NCI-H2227 treated with DMSO at 0.1 percent for 48 hours (cell line): ENCODE measurements at regions not wholly inside any gene's neighbourhood (a gene's known extent, or its start where the extent isn't known, plus 50 kb on each side); places are given as distances from the start of the nearest gene placed in this dataset.
"Not testable (repeated sequence)": the region's sequence is repeated elsewhere in the genome, so short reads cannot be mapped to it uniquely, and the experiment has no call there.

Experiments
- DNase-seq: peaks from one replicate; lab custom pipeline; 2025; lab: John Stamatoyannopoulos, UW

DNA sequence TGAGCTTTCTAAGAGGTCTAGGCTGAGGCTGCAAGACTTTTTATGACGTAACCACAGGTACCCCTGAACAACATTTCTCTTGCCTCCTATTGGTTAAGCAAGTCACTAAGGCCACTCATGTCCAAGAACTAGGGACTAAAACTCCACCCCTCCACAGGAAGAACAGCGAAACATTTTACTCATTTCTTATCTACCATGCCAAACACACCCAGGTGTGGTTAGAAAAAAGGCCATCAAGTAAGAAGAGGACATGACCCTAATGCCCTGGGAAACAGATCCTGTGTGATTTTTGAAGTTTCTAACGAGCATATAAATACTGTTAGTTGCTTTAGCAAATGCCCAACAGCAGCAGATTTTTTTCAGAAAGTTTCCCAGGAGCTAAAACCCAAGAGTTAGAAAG, 282.4 kb upstream of the DYNLRB2 start:
- DNase-seq: no peak

DNA sequence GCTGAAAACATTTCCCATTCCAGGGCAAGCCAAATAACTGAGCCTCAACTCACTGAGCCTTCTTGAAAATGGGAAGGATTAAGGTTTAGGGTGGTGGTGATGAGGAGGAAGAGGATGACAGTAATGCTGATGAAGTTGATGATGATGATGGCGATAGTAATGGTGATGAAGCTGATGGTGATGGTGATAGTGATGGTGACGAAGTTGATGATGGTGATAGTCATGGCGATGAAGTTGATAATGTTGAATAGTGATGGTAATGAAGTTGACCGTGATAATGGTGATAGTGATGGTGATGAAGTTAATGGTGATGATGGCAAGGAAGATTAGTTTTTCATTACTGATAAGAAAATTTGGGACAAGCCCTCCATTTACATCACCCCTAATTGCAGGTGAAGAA, 285.8 kb upstream of the DYNLRB2 start:
- no peak for DNase-seq

- no peak for DNase-seq
Measured at GRCh38 chr16:80253741-80254140, 287.1 kb upstream of the DYNLRB2 start.

DNA sequence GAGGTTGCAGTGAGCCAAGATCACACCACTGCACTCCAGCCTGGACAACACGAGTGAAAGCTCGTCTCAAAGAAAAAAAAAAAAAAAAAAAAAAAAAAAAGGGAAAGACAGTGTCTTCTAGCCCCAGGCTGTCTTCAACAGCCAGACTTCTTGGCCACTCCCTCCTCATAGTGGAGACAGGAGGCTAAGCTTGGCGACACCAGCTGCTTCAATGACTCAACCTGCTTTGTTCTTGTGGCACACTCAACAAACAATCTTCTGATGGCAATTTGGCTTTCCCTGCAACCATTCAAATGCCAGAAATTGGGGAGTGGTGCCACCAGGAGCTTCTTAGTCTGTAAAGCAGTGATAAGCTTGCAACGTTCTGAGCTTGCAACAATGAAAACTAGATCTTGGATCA, 290.4 kb upstream of the DYNLRB2 start:
- no peak for DNase-seq

- DNase-seq: not testable (repeated sequence)
Measured at GRCh38 chr16:80243303-80243702, 297.5 kb upstream of the DYNLRB2 start.

- not testable (repeated sequence) for DNase-seq
Measured at GRCh38 chr16:80242279-80242678, 298.5 kb upstream of the DYNLRB2 start.

DNA sequence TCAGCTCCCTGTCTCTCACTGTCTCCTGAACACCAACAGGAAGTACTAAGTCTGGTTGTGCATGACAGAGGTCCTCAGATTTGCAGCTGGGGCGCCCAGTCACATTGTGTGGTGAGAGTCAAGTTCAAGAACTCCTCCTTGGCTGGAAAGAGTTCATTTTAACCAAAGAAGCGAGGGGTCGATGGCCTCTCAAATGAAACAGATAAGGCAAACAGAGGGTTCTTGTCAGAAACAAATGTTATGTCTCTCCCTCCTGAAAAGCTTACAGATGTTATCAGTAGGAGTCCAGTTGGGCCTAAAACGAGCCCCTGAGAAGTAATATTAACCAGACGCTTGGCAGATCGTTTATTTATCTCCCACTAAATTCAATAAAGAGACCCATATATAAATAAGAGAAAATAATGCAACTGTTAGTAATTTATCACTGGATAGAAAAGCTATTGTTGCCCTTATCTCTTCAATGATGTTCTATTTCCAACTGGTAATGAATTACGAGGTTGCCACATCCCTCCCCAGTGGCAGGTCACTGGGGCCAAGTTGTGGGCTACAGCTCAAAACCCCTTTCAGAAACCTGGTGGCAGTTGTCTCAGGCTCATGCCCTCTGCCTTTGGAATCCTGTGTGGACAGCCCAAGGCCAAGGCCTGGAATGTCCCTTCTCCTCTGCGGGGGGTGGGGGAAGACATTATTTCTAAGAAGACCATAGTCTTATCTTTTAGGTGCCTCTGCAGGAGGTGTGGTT, 307.5 kb upstream of the DYNLRB2 start:
- no peak for DNase-seq

GRCh38 chr16:80231888-80232287, 308.9 kb upstream of the DYNLRB2 start:
- no peak for DNase-seq

DNA sequence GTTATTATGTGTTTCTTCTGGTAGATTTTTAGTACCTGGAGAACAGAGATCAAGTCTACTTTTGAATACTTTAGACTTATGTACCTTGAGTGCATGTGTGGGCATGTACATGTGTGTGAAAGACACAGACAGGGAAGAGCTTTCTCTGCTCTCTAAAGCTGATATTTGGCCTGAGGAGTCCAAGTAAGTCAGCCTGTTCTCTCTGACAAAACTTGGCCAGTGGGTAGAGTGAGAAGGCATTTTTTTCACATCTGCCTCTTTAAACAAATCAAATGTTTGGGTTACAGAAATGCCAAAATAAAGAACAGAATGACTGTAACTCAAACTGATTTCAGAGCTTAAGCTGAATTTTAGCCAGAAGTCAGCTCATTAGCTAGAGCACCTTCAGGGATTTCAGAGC, 309.7 kb upstream of the DYNLRB2 start:
- no peak for DNase-seq

GRCh38 chr16:80230328-80231120, 310.3 kb upstream of the DYNLRB2 start:
- DNase-seq: no peak

DNA sequence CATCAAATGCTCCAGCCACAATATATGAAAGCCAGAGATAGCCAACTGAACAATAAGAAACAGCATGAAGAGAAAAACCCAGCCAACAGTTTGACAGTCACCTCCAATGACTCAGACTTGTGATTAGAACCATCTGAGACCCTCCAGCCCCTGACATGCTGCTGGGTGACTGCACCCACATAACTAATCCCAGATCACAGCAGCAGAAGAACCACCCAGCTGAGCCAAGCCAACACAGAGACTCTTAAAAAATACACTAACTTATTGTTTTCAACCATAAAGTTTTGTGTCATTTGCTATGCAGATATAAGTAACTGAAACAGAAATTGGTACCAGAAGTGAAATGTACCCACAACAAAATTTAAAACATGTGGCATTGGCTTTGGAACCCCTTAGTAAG, 314.3 kb upstream of the DYNLRB2 start:
- no peak for DNase-seq

DNA sequence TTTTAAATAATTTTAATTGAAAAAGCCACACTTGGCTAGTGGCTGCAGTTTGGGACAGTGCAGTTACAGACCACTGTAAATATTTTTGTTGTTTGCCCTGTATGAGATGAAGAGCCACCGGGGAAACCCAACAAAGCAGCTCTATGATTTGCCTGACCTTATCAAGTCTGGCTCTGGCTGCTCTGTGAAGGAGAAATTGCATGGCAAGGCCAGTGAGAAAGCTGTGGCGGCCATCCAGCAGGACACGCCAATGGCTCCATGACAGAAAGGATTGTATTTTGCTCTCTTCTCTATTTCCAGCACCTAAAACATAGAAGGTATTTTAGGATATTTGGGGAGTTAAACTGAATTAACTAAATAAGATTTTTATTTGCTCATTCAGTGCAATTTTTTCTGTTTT, 330.0 kb upstream of the DYNLRB2 start:
- no peak for DNase-seq

DNA sequence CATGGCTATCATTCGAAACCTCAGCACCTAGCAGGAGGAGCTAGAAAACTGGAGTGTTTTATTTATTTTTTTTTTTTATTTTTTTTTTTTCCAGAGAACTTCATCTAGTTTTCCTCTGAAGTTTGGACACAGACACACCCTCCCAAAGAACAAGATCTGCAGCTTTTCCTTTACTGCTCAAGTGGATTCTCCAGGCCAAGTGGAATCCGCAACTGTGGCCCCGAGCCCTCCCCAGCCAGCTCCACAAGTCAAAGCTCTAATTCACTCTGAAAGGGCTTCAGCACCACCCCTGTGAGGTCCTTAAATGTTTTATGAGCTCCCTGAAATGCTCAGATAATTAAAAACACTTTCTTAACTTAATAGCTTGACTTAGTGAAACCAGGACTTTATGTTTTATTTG, 332.1 kb upstream of the DYNLRB2 start:
- no peak for DNase-seq

DNA sequence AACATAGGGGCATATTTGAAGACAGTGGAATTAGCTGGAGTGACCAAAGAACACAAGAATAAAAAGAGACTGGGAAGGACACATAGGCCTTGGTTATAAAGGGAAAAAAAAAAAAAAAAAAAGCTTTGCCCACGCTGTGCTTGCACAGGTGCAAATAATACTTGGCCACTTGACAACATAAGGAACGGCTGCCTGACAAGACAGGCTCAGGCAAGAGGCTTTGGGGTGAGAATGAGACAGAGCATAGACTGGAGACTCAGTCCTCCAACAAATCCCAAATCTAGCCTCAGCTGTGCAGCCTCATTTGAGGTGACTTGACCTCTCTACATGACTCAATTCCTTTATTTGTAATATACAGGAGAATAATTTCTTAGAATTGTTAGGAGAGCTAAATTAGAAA, 332.8 kb upstream of the DYNLRB2 start:
- DNase-seq: no peak

DNA sequence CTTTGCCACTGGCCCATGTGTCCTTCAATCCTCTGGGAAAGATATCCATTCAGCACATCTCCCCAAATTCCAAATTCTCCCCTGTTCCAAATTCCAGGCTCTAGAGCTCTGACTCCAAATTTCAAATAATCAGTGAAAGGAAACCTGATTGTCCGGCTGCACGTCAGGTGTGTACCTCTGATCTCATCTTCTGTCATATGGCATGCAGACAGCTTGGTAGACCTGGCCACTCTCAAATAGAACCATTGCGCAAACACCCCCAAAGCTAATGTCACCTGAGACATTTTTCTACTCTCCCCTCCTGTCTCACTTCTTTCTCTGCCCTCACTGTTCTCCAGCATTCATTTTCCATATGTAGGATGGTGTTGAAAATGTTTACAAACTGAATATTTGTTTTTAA, 337.0 kb upstream of the DYNLRB2 start:
- DNase-seq: no peak

- DNase-seq: no peak
Measured at GRCh38 chr16:80202831-80203413, 337.9 kb upstream of the DYNLRB2 start.

GRCh38 chr16:80200079-80200478, 340.7 kb upstream of the DYNLRB2 start:
- DNase-seq: no peak

DNA sequence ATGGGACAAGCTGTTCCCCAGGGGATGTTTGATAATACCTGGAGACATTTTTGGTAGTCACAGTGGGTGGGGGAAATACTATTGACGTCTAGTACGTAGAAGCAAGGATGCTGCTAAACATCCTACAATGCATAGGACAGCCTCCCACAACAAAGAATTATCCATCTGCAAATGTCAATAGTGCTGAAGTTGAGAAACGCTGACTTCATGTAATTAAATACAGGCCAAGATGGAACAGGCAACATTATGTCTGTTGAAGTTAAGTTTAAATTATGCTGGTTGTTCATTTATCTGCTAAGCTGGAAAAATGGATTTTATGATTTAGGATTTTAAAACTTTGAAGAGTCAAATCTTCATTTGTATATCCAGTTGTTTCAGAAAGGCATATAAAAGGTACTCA, 341.2 kb upstream of the DYNLRB2 start:
- no peak for DNase-seq

DNA sequence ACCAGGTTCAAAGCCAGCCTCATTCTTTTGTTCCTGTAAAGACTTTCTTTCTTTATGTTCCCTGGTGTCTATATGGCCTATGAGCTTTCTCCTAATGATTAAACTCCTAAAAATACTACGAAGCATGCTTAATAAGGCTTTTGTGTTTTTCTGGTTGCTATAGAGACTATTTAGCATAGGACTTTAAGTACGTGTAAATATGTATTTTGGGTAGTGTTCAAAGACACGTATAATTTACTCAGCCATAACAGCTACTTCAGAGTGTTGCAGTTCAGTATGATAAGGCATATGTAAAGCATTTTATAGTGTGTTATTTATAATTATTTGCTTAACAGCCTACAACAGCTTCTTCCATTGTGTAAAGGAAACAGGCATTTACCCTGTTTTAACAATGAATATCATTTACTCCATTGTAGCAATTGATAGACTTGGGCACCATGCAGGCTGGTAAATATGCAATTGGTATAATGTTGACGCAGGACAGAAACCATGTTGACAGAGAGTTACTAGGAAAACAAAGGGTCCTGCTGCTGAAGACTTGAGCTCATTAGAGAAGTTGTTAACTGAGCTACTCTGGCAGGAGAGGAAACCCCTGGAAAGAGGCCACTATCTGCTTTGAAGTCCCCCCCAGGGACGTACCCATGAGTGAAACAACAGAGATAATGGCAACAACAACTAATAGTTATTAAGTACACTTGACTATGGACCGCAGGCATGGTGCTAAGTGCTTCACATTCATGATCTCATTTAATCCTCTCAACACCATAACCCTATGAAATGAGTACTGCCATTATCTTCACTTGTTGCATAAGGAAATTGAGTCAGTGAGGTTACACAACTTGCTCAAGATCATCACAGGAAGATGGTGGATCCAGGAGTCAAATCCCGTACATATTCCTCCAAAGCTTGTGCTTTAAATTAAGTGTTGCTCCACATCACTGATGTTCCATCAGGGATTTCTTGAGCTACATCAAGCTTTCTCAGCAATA, 342.2 kb upstream of the DYNLRB2 start:
- no peak for DNase-seq

- DNase-seq: no peak
Measured at GRCh38 chr16:80197741-80198201, 343.0 kb upstream of the DYNLRB2 start.

GRCh38 chr16:80191928-80192327, 348.9 kb upstream of the DYNLRB2 start:
- no peak for DNase-seq
